H1 (cell line): ENCODE measurements at regions not wholly inside any gene's neighbourhood (a gene's known extent, or its start where the extent isn't known, plus 50 kb on each side); places are given as distances from the start of the nearest gene placed in this dataset.

Experiments used
- CTCF ChIA-PET: fragments of 300-600 bp; sonication (Branson Sonifier 250); formaldehyde crosslinking; loops from one replicate; lab custom pipeline; 2021; ENCODE audit not compliant: partially characterized antibody; lab: Charles Lee
- POLR2A ChIA-PET: fragments of 300-600 bp; sonication (Branson Sonifier 250); formaldehyde crosslinking; loops from one replicate; lab custom pipeline; 2021; ENCODE audit warnings: inconsistent platforms; ENCODE audit not compliant: partially characterized antibody; lab: Charles Lee
- DNase-seq, 2 experiments: peaks; one replicate each; pipeline versions ENCODE4 v3.0.0 to v3.0.0-alpha.2; 2010 to 2022; ENCODE audit warnings: low spot score in 2 of 2, low read depth in 1 of 2, mixed read lengths in 1 of 2
- FAIRE-seq: peaks from 2 replicates; lab custom pipeline; 2011; peaks lifted over from hg19 to GRCh38; lab: Jason Lieb, UNC
- H2AFZ ChIP-seq: 2 replicates; pipeline ENCODE4 v1.8.1; 2012; ENCODE audit warnings: low read length, inconsistent platforms
- H2AK5ac ChIP-seq: 2 replicates; pipeline ENCODE4 v1.6.1; 2013; ENCODE audit warnings: low read depth, low read length
- H2BK120ac ChIP-seq: replicated peaks from 2 replicates; pipeline ENCODE3; 2013; ENCODE audit warnings: low read depth, low read length, inconsistent platforms
- H2BK12ac ChIP-seq: 2 replicates; pipeline ENCODE4 v1.6.1; 2013; ENCODE audit warnings: low read depth, low read length
- H2BK15ac ChIP-seq: 2 replicates; pipeline ENCODE4 v1.6.1; 2013; ENCODE audit warnings: low read length
- H2BK20ac ChIP-seq: 2 replicates; pipeline ENCODE4 v1.6.1; 2013; ENCODE audit warnings: low read length
- H2BK5ac ChIP-seq: 2 replicates; pipeline ENCODE4 v1.6.1; 2013; ENCODE audit warnings: low read depth, low read length
- H3K14ac ChIP-seq: 2 replicates; pipeline ENCODE4 v1.6.1; 2013; ENCODE audit warnings: inconsistent platforms; ENCODE audit not compliant: insufficient read length
- H3K18ac ChIP-seq: 2 replicates; pipeline ENCODE4 v1.6.1; 2013; ENCODE audit warnings: low read length; ENCODE audit errors: extremely low read depth
- H3K23ac ChIP-seq: 2 replicates; pipeline ENCODE4 v1.6.1; 2013; ENCODE audit warnings: inconsistent platforms; ENCODE audit not compliant: insufficient read length
- H3K23me2 ChIP-seq: 2 replicates; pipeline ENCODE4 v1.6.1; 2013; ENCODE audit warnings: low read depth, low read length
- H3K27ac ChIP-seq: 2 replicates; pipeline ENCODE4 v1.6.1; 2011; ENCODE audit warnings: low read depth, low read length, inconsistent platforms
- H3K27me3 ChIP-seq, 4 experiments: replicated peaks in 1 of 4; 1 replicate in 1 of 4; 2 replicates in 3 of 4; pipeline versions ENCODE4 v1.6.1 to v1.8.1; 2011 to 2013; ENCODE audit warnings: low read length in 3 of 4, mild to moderate bottlenecking in 3 of 4, inconsistent platforms in 2 of 4, mixed read lengths in 2 of 4, moderate library complexity in 1 of 4; ENCODE audit not compliant: control insufficient read depth in 3 of 4, insufficient read depth in 3 of 4; ENCODE audit errors: extremely low read depth in 1 of 4
- H3K36me3 ChIP-seq, 4 experiments: 2 replicates each; pipeline versions ENCODE4 v1.6.1 to v1.8.1; 2011 to 2013; ENCODE audit warnings: mild to moderate bottlenecking in 4 of 4, low read length in 3 of 4, moderate library complexity in 2 of 4, control low read depth in 1 of 4, inconsistent platforms in 1 of 4; ENCODE audit not compliant: insufficient read depth in 4 of 4, control insufficient read depth in 2 of 4
- H3K4ac ChIP-seq: replicated peaks from 2 replicates; pipeline ENCODE3; 2013; ENCODE audit warnings: low read length, low read depth, mixed read lengths, inconsistent platforms; ENCODE audit not compliant: insufficient read length
- H3K4me1 ChIP-seq, 4 experiments: replicated peaks in 1 of 4; 1 replicate in 1 of 4; 2 replicates in 3 of 4; pipeline versions ENCODE4 v1.6.1 to v1.8.1; 2011 to 2013; ENCODE audit warnings: low read length in 3 of 4, inconsistent platforms in 2 of 4, mixed read lengths in 1 of 4; ENCODE audit not compliant: insufficient read depth in 4 of 4, control insufficient read depth in 3 of 4
- H3K4me2 ChIP-seq, 2 experiments: 2 replicates each; pipeline versions ENCODE4 v1.6.1 to v1.8.1; 2011 to 2013; ENCODE audit warnings: low read depth in 2 of 2, low read length in 2 of 2, control low read depth in 1 of 2, inconsistent platforms in 1 of 2, mild to moderate bottlenecking in 1 of 2; ENCODE audit not compliant: insufficient read depth in 1 of 2
- H3K4me3 ChIP-seq, 4 experiments: fragments of 200-600, 300-600 bp in 1 of 4; sonication (generic), shearing (Covaris generic), sonication (Bioruptor Twin) in 1 of 4; 2 replicates each; pipeline versions ENCODE4 v1.5.1 to v1.8.1; 2011 to 2016; ENCODE audit warnings: low read length in 4 of 4, low read depth in 3 of 4, control low read depth in 2 of 4, inconsistent platforms in 2 of 4, mild to moderate bottlenecking in 2 of 4, mixed read lengths in 1 of 4, moderate library complexity in 1 of 4; ENCODE audit not compliant: insufficient read depth in 2 of 4; ENCODE audit errors: extremely low read depth in 1 of 4
- H3K56ac ChIP-seq: replicated peaks from 2 replicates; pipeline ENCODE3; 2013; ENCODE audit warnings: low read depth, mild to moderate bottlenecking, mixed read lengths, low read length, inconsistent platforms; ENCODE audit not compliant: insufficient read length
- H3K79me1 ChIP-seq: 2 replicates; pipeline ENCODE4 v1.6.1; 2013; ENCODE audit warnings: low read depth, low read length, control low read depth
- H3K79me2 ChIP-seq, 2 experiments: 2 replicates each; pipeline versions ENCODE4 v1.6.1 to v1.8.1; 2012 to 2013; ENCODE audit warnings: low read length in 2 of 2, mild to moderate bottlenecking in 2 of 2, inconsistent platforms in 1 of 2; ENCODE audit not compliant: insufficient read depth in 2 of 2, control insufficient read depth in 1 of 2
- H3K9ac ChIP-seq, 4 experiments: replicated peaks in 1 of 4; 1 replicate in 1 of 4; 2 replicates in 3 of 4; pipeline versions ENCODE4 v1.6.1 to v1.8.1; 2011 to 2013; ENCODE audit warnings: low read depth in 3 of 4, low read length in 3 of 4, control low read depth in 2 of 4, mild to moderate bottlenecking in 2 of 4, moderate library complexity in 2 of 4, inconsistent platforms in 1 of 4; ENCODE audit errors: extremely low read depth in 1 of 4
- H3K9me3 ChIP-seq, 2 experiments: 2 replicates each; pipeline versions ENCODE4 v1.6.1 to v1.8.1; 2012 to 2013; ENCODE audit warnings: mild to moderate bottlenecking in 2 of 2, moderate library complexity in 2 of 2, control low read depth in 1 of 2, inconsistent platforms in 1 of 2, low read depth in 1 of 2, low read length in 1 of 2, mixed read lengths in 1 of 2; ENCODE audit not compliant: insufficient read depth in 2 of 2
- H4K20me1 ChIP-seq, 2 experiments: replicated peaks in 1 of 2; 2 replicates each; pipeline versions ENCODE3 to v1.8.1; 2011 to 2013; ENCODE audit warnings: inconsistent platforms in 2 of 2, low read length in 2 of 2, mild to moderate bottlenecking in 1 of 2; ENCODE audit not compliant: insufficient read depth in 2 of 2, control insufficient read depth in 1 of 2
- H4K5ac ChIP-seq: 2 replicates; pipeline ENCODE4 v1.6.1; 2013; ENCODE audit warnings: low read length, low read depth, mixed read lengths, inconsistent platforms; ENCODE audit not compliant: insufficient read length
- H4K8ac ChIP-seq: 2 replicates; pipeline ENCODE4 v1.8.0; 2013; ENCODE audit warnings: mild to moderate bottlenecking, moderate library complexity, low read length, inconsistent platforms; ENCODE audit not compliant: insufficient read depth; ENCODE audit errors: extremely low read depth
- H4K91ac ChIP-seq: replicated peaks from 2 replicates; pipeline ENCODE3; 2013; ENCODE audit warnings: low read length, mixed read lengths, inconsistent platforms; ENCODE audit not compliant: insufficient read length
- BCL11A ChIP-seq, 2 experiments: IDR thresholded peaks; one replicate each; pipeline ENCODE4 v1.6.1; 2011; ENCODE audit warnings: low read depth in 2 of 2, low read length in 2 of 2, mild to moderate bottlenecking in 2 of 2
- CBX5 ChIP-seq: fragments of 300-800, 300-1000 bp; sonication (generic); IDR thresholded peaks from 2 replicates; pipeline ENCODE4 v1.7.1; 2016; ENCODE audit warnings: antibody characterized with exemption, low read length, low read depth
- CBX8 ChIP-seq: fragments of 300-800, 300-1000 bp; sonication (generic); IDR thresholded peaks from 2 replicates; pipeline ENCODE4 v1.7.1; 2016; ENCODE audit warnings: low read depth, low read length, borderline replicate concordance
- CEBPB ChIP-seq: IDR thresholded peaks from 2 replicates; pipeline ENCODE4 v1.6.1; 2012; ENCODE audit warnings: low read depth, low read length
- EP300 ChIP-seq, 2 experiments: IDR thresholded peaks; 1 replicate in 1 of 2; 2 replicates in 1 of 2; pipeline ENCODE4 v1.6.1; 2011 to 2012; ENCODE audit warnings: low read depth in 2 of 2, low read length in 2 of 2, mild to moderate bottlenecking in 2 of 2, borderline replicate concordance in 1 of 2, inconsistent platforms in 1 of 2, moderate library complexity in 1 of 2
- GTF2F1 ChIP-seq: IDR thresholded peaks from 2 replicates; pipeline ENCODE4 v1.6.1; 2012; ENCODE audit warnings: low read depth, low read length, improper control_type of control experiment, borderline replicate concordance
- HDAC2 ChIP-seq, 2 experiments: fragments of 300-600 bp in 1 of 2; sonication (generic) in 1 of 2; IDR thresholded peaks; 2 replicates each; pipeline ENCODE4 v1.6.1; 2011 to 2012; ENCODE audit warnings: low read depth in 2 of 2, low read length in 2 of 2, mild to moderate bottlenecking in 2 of 2, moderate library complexity in 2 of 2, borderline replicate concordance in 1 of 2, inconsistent platforms in 1 of 2
- KDM4A ChIP-seq: IDR thresholded peaks from one replicate; pipeline ENCODE4 v1.7.1; 2012; ENCODE audit warnings: low read depth, mild to moderate bottlenecking, moderate library complexity, low read length, inconsistent platforms; ENCODE audit not compliant: severe bottlenecking
- NANOG ChIP-seq: IDR thresholded peaks from 2 replicates; pipeline ENCODE4 v1.6.1; 2011; ENCODE audit warnings: low read length, low read depth, mild to moderate bottlenecking, inconsistent platforms; ENCODE audit not compliant: insufficient read depth, poor library complexity, severe bottlenecking
- POU5F1 ChIP-seq: IDR thresholded peaks from 2 replicates; pipeline ENCODE4 v1.6.1; 2011; ENCODE audit warnings: low read depth, mild to moderate bottlenecking, low read length, moderate library complexity
- SIRT6 ChIP-seq: IDR thresholded peaks from one replicate; pipeline ENCODE4 v1.7.1; 2012; ENCODE audit warnings: low read length, inconsistent platforms
- SP1 ChIP-seq: IDR thresholded peaks from 2 replicates; pipeline ENCODE4 v1.6.1; 2011; ENCODE audit warnings: low read depth, low read length
- WGBS, 2 experiments: shearing (Covaris generic) in 1 of 2; methylation state at CpG; one replicate each; pipeline versions ENCODE4 v1.1.6 to v1.1.7; 2013 to 2015; ENCODE audit warnings: low lambda C conversion rate in 2 of 2, mixed read lengths in 2 of 2, inconsistent platforms in 1 of 2, low coverage in 1 of 2, missing lambda C conversion rate in 1 of 2; ENCODE audit not compliant: insufficient replicate concordance in 2 of 2, insufficient coverage in 1 of 2, insufficient read length in 1 of 2; ENCODE audit errors: extremely low coverage in 1 of 2, missing lambda C conversion rate in 1 of 2; 5-methylcytosine and 5-hydroxymethylcytosine counted together
- TF ChIP-seq, protein P1 (sequence below): IDR thresholded peaks from 2 replicates; pipeline ENCODE4 v1.6.1; 2012; ENCODE audit warnings: inconsistent platforms

DNA sequence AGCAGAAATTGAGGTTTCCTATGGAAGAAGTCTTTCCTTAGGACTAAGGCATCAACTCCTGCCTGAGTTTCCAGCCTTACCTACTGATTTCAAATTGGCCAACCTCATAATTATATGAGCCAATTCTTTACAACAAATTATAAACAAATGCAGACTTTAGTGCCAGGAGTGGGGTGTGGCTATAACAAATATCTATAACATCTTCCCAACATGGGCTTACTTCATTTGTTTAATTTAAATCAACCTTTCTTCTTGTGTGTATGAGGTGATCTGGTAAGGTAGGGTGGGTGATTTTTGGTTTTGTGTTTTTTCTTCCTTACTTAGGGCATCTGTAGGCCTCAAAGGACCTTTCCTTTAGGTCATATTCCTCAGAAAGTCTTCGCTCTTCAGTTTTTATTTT is 354.9 kb downstream of the SHANK2 start:
- Histone ChIP-seq H2BK15ac (no peak overlapping the region), H3K23me2 (no peaks in the 10 kb centered on the region), H3K27me3 (no peaks in the 10 kb centered on the region; a peak in 1 of 7 replicates), H4K91ac (no peak overlapping the region), H3K4me2 (no peak overlapping the region), H3K4me3 (no peak overlapping the region), H2AFZ (no peak overlapping the region), H2BK120ac (no peak overlapping the region), H3K23ac (no peak overlapping the region), H2BK5ac (no peak overlapping the region), H3K56ac (no peak overlapping the region), H4K20me1 (peaks cover 0 to 6% of the 10 kb centered on the region in 2 experiments), H3K18ac (no peak overlapping the region), H4K5ac (no peak overlapping the region), H3K36me3 (no peaks in the 10 kb centered on the region), H3K79me1 (peaks cover 3% of the 10 kb centered on the region), H2BK20ac (no peak overlapping the region), H3K4ac (no peak overlapping the region), H3K79me2 (no peaks in the 10 kb centered on the region), H3K4me1 (0 out of 7 replicates have a peak, but pooled peaks cover 0 to 2% (median 0%) of the 10 kb centered on the region in 4 experiments), H3K27ac (no peak overlapping the region), H3K9me3 (peaks cover 2 to 4% of the 10 kb centered on the region in 2 experiments; a peak in 3 of 4 replicates), H3K14ac (no peak overlapping the region), H3K9ac (no peak overlapping the region), H2AK5ac (no peak overlapping the region), H4K8ac (no peak overlapping the region), H2BK12ac (no peak overlapping the region)
- 95% methylated on average over 1 of the region's 1 CpG; no CpG with 5 or more reads in 1 of the 2 experiments for WGBS, 2 experiments
- ChIA-PET POLR2A (no interaction called here), CTCF (interaction anchor here (0.7 to 1.7 kb wide), 2 partner anchors 11 to 38 kb away, joined by 3 to 5 read pairs; no protein-coding TSS in a partner anchor)
- no peak for TF ChIP-seq SIRT6
- TF ChIP-seq KDM4A = no peak
- TF ChIP-seq EP300 (IDR thresholded peaks at IDR 0.05; ENCODE audit: borderline replicate concordance in 1 of 2, low read depth in 2 of 2, low read length in 2 of 2) = no peak
- TF ChIP-seq BCL11A (IDR thresholded peaks at IDR 0.05; ENCODE audit: low read depth in 2 of 2, low read length in 2 of 2) = no peak
- TF ChIP-seq GTF2F1 = no peak
- no peak for TF ChIP-seq NANOG
- no peak for TF ChIP-seq SP1
- TF ChIP-seq CBX8 = no peak
- TF ChIP-seq, protein P1, sequence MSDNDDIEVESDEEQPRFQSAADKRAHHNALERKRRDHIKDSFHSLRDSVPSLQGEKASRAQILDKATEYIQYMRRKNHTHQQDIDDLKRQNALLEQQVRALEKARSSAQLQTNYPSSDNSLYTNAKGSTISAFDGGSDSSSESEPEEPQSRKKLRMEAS = no peak
- TF ChIP-seq CEBPB = no peak
- no peak for TF ChIP-seq HDAC2 (IDR thresholded peaks at IDR 0.05; ENCODE audit: borderline replicate concordance in 1 of 2, low read depth in 2 of 2, low read length in 2 of 2)
- no peak for TF ChIP-seq CBX5
- no peak for TF ChIP-seq POU5F1
- DNase-seq (no peak), FAIRE-seq (no peak)
